ENCODE measurements at regions not wholly inside any gene's neighbourhood (a gene's known extent, or its start where the extent isn't known, plus 50 kb on each side); places are given as distances from the start of the nearest gene placed in this dataset.

- Histone ChIP-seq H2AFZ (ENCODE audit: low read depth, low read length) (no peak overlapping the region), H3K79me2 (replicated peaks; ENCODE audit: insufficient read depth, low read length) (no peaks in the 10 kb centered on the region), H3K36me3 (ENCODE audit: insufficient read depth, low read length) (no peaks in the 10 kb centered on the region), H3K4me2 (ENCODE audit: low read length) (no peak overlapping the region), H3K9me2 (ENCODE audit: insufficient read depth, low read length) (no peaks in the 10 kb centered on the region), H3K27ac (ENCODE audit: low read length) (no peak overlapping the region), H3K9me3 (ENCODE audit: low read length) (no peaks in the 10 kb centered on the region), H3K9ac (ENCODE audit: low read length) (no peak overlapping the region), H4K20me1 (ENCODE audit: insufficient read depth) (no peaks in the 10 kb centered on the region), H3K27me3 (ENCODE audit: insufficient read depth, low read depth, low read length) (no peaks in the 10 kb centered on the region), H3F3A (ENCODE audit: insufficient read depth, low read length, poor library complexity, severe bottlenecking) (no peaks in the 10 kb centered on the region), H3K4me3 (ENCODE audit: low read length) (no peak overlapping the region)
- TF ChIP-seq RAD21 (conservative IDR thresholded peaks at IDR 0.05) (no peak), CTCF (IDR thresholded peaks at IDR 0.05; ENCODE audit: poor library complexity, severe bottlenecking) (no peak), EZH2 (IDR thresholded peaks at IDR 0.05; ENCODE audit: borderline replicate concordance, insufficient read depth, low read length, poor library complexity, severe bottlenecking) (no peak), MXI1 (conservative IDR thresholded peaks at IDR 0.05; ENCODE audit: poor library complexity, severe bottlenecking) (no peak), EP300 (conservative IDR thresholded peaks at IDR 0.05; ENCODE audit: poor library complexity, severe bottlenecking) (no peak), REST (IDR thresholded peaks at IDR 0.05; ENCODE audit: borderline replicate concordance) (no peak), POLR2AphosphoS5 (IDR thresholded peaks at IDR 0.05) (no peak), SMC3 (conservative IDR thresholded peaks at IDR 0.05; ENCODE audit: poor library complexity) (no peak), TAF1 (IDR thresholded peaks at IDR 0.05; ENCODE audit: low read depth) (no peak)
Observed at GRCh38 chr11:87490671-87491070, 452.9 kb downstream of the TMEM135 start.

- Histone ChIP-seq H3K9me3 (ENCODE audit: low read length) (no peaks in the 10 kb centered on the region), H3K9me2 (ENCODE audit: insufficient read depth, low read length) (no peaks in the 10 kb centered on the region)
Observed at GRCh38 chr11:87484566-87484965, 446.8 kb downstream of the TMEM135 start.

GRCh38 chr11:87477321-87477720, 439.6 kb downstream of the TMEM135 start:
- no peaks in the 10 kb centered on the region for H3K36me3 ChIP-seq (ENCODE audit: insufficient read depth, low read length)
- H3K4me2 ChIP-seq (ENCODE audit: low read length) = no peak overlapping the region
- H3K9me3 ChIP-seq (ENCODE audit: low read length) = no peaks in the 10 kb centered on the region
- H3K27me3 ChIP-seq (ENCODE audit: insufficient read depth, low read depth, low read length) = no peaks in the 10 kb centered on the region
- no peaks in the 10 kb centered on the region for H4K20me1 ChIP-seq (ENCODE audit: insufficient read depth)
- no peaks in the 10 kb centered on the region for H3K9me2 ChIP-seq (ENCODE audit: insufficient read depth, low read length)
- H3K9ac ChIP-seq (ENCODE audit: low read length) = no peak overlapping the region
- TF ChIP-seq RAD21 (conservative IDR thresholded peaks at IDR 0.05) (no peak), TAF1 (IDR thresholded peaks at IDR 0.05; ENCODE audit: low read depth) (no peak), POLR2AphosphoS5 (IDR thresholded peaks at IDR 0.05) (no peak), CTCF (IDR thresholded peaks at IDR 0.05; ENCODE audit: poor library complexity, severe bottlenecking) (no peak), MXI1 (conservative IDR thresholded peaks at IDR 0.05; ENCODE audit: poor library complexity, severe bottlenecking) (no peak), SMC3 (conservative IDR thresholded peaks at IDR 0.05; ENCODE audit: poor library complexity) (no peak), REST (IDR thresholded peaks at IDR 0.05; ENCODE audit: borderline replicate concordance) (no peak), EZH2 (IDR thresholded peaks at IDR 0.05; ENCODE audit: borderline replicate concordance, insufficient read depth, low read length, poor library complexity, severe bottlenecking) (no peak), EP300 (conservative IDR thresholded peaks at IDR 0.05; ENCODE audit: poor library complexity, severe bottlenecking) (no peak)
- H3F3A ChIP-seq (ENCODE audit: insufficient read depth, low read length, poor library complexity, severe bottlenecking) = no peaks in the 10 kb centered on the region
- no peak overlapping the region for H3K4me3 ChIP-seq (ENCODE audit: low read length)
- no peak overlapping the region for H2AFZ ChIP-seq (ENCODE audit: low read depth, low read length)
- H3K27ac ChIP-seq (ENCODE audit: low read length) = no peak overlapping the region
- no peaks in the 10 kb centered on the region for H3K79me2 ChIP-seq (replicated peaks; ENCODE audit: insufficient read depth, low read length)

More at GRCh38 chr11:87484566-87484965, 446.8 kb downstream of the TMEM135 start:
- H3K9ac ChIP-seq (ENCODE audit: low read length) = no peak overlapping the region
- H4K20me1 ChIP-seq (ENCODE audit: insufficient read depth) = no peaks in the 10 kb centered on the region
- no peak for TF ChIP-seq POLR2AphosphoS5 (IDR thresholded peaks at IDR 0.05)
- H3K4me2 ChIP-seq (ENCODE audit: low read length) = no peak overlapping the region
- H3K79me2 ChIP-seq (replicated peaks; ENCODE audit: insufficient read depth, low read length) = no peaks in the 10 kb centered on the region
- H2AFZ ChIP-seq (ENCODE audit: low read depth, low read length) = no peak overlapping the region
- no peak overlapping the region for H3K4me3 ChIP-seq (ENCODE audit: low read length)
- H3F3A ChIP-seq (ENCODE audit: insufficient read depth, low read length, poor library complexity, severe bottlenecking) = no peaks in the 10 kb centered on the region
- H3K27ac ChIP-seq (ENCODE audit: low read length) = no peak overlapping the region
- no peaks in the 10 kb centered on the region for H3K36me3 ChIP-seq (ENCODE audit: insufficient read depth, low read length)
- H3K27me3 ChIP-seq (ENCODE audit: insufficient read depth, low read depth, low read length) = no peaks in the 10 kb centered on the region

Data from neural cell (in vitro differentiated cells).